Peyer's patch (tissue), 4 donors: ENCODE measurements at regions not wholly inside any gene's neighbourhood (a gene's known extent, or its start where the extent isn't known, plus 50 kb on each side); places are given as distances from the start of the nearest gene placed in this dataset.

Experiments used
- DNase-seq, 3 donors: peaks; one replicate each; pipeline ENCODE4 v3.0.0-alpha.2; 2017 to 2019
- H3K27ac ChIP-seq, 4 donors: fragments of 200-600 bp; sonication (generic); one replicate each; pipeline ENCODE4 v1.5.1; 2016 to 2019
- H3K27me3 ChIP-seq, 2 donors: fragments of 200-600 bp; sonication (generic); one replicate each; pipeline ENCODE4 v1.5.1; 2019
- H3K36me3 ChIP-seq, 3 donors: fragments of 200-600 bp; sonication (generic); one replicate each; pipeline ENCODE4 v1.5.1; 2016 to 2019
- H3K4me1 ChIP-seq, 4 donors: fragments of 200-600 bp; sonication (generic); one replicate each; pipeline ENCODE4 v1.5.1; 2016 to 2019
- H3K4me3 ChIP-seq, 4 donors: fragments of 200-600 bp; sonication (generic); 1 replicate in 3 of 4; 2 replicates in 1 of 4; pipeline ENCODE4 v1.5.1; 2016 to 2019; ENCODE audit warnings: mild to moderate bottlenecking in 1 of 4
- H3K9me3 ChIP-seq, 4 donors: fragments of 200-600 bp; sonication (generic); one replicate each; pipeline ENCODE4 v1.5.1; 2016 to 2019; ENCODE audit warnings: mild to moderate bottlenecking in 1 of 4
- CTCF ChIP-seq, 6 experiments: fragments of 450-650 bp in 4 of 6; fragments of 200-600 bp in 2 of 6; sonication (generic) in 1 of 6; IDR thresholded peaks; one replicate each; pipeline ENCODE4 v1.5.1; 2017 to 2019; ENCODE audit warnings: antibody characterized with exemption in 6 of 6, mild to moderate bottlenecking in 3 of 6, moderate library complexity in 1 of 6
- POLR2A ChIP-seq, 2 donors: fragments of 450-650 bp; IDR thresholded peaks; one replicate each; pipeline ENCODE4 v1.5.1; 2017; ENCODE audit warnings: antibody characterized with exemption in 2 of 2, mild to moderate bottlenecking in 2 of 2, moderate library complexity in 2 of 2

GRCh38 chr3:17891139-17891856, 148.9 kb upstream of the TBC1D5 start:
- Histone ChIP-seq H3K36me3 (no peaks in the 10 kb centered on the region), H3K4me1 (peaks cover 0 to 3% (median 0%) of the 10 kb centered on the region in 4 donors), H3K27ac (no peak overlapping the region), H3K4me3 (no peak overlapping the region), H3K27me3 (no peaks in the 10 kb centered on the region), H3K9me3 (no peaks in the 10 kb centered on the region)
- TF ChIP-seq POLR2A (IDR thresholded peaks at IDR 0.05) = no peak
- no peak for TF ChIP-seq CTCF (IDR thresholded peaks at IDR 0.05)
- DNase-seq = no peak

GRCh38 chr3:17885986-17886385, 143.6 kb upstream of the TBC1D5 start:
- no peaks in the 10 kb centered on the region for H3K9me3 ChIP-seq
- H3K4me1 ChIP-seq = peaks cover 0 to 2% (median 0%) of the 10 kb centered on the region in 4 donors
- H3K36me3 ChIP-seq = no peaks in the 10 kb centered on the region
- TF ChIP-seq POLR2A (IDR thresholded peaks at IDR 0.05) (no peak), CTCF (IDR thresholded peaks at IDR 0.05) (no peak)
- no peak overlapping the region for H3K4me3 ChIP-seq
- H3K27me3 ChIP-seq = no peaks in the 10 kb centered on the region
- no peak overlapping the region for H3K27ac ChIP-seq
- no peak for DNase-seq

- DNase-seq = no peak
- Histone ChIP-seq H3K27ac (no peak overlapping the region), H3K4me3 (no peak overlapping the region), H3K27me3 (no peaks in the 10 kb centered on the region), H3K9me3 (no peaks in the 10 kb centered on the region), H3K36me3 (no peaks in the 10 kb centered on the region), H3K4me1 (no peaks in the 10 kb centered on the region)
- TF ChIP-seq CTCF (IDR thresholded peaks at IDR 0.05) (no peak), POLR2A (IDR thresholded peaks at IDR 0.05) (no peak)
Observed at GRCh38 chr3:17882981-17883380, 140.6 kb upstream of the TBC1D5 start.

- DNase-seq = no peak
- Histone ChIP-seq H3K9me3 (no peaks in the 10 kb centered on the region), H3K27me3 (no peaks in the 10 kb centered on the region), H3K27ac (no peak overlapping the region), H3K4me3 (no peak overlapping the region), H3K4me1 (no peaks in the 10 kb centered on the region), H3K36me3 (no peaks in the 10 kb centered on the region)
- TF ChIP-seq CTCF (IDR thresholded peaks at IDR 0.05) (no peak), POLR2A (IDR thresholded peaks at IDR 0.05) (no peak)
Observed at GRCh38 chr3:17877299-17877698, 134.9 kb upstream of the TBC1D5 start.

- TF ChIP-seq CTCF (IDR thresholded peaks at IDR 0.05) = no peak
- Histone ChIP-seq H3K36me3 (no peaks in the 10 kb centered on the region), H3K27me3 (no peaks in the 10 kb centered on the region), H3K4me1 (no peaks in the 10 kb centered on the region), H3K27ac (no peak overlapping the region), H3K4me3 (no peak overlapping the region), H3K9me3 (no peaks in the 10 kb centered on the region)
- DNase-seq = no peak
Observed at GRCh38 chr3:17874636-17875035, 132.2 kb upstream of the TBC1D5 start.

GRCh38 chr3:17872457-17872856, 130.0 kb upstream of the TBC1D5 start:
- no peak for TF ChIP-seq CTCF (IDR thresholded peaks at IDR 0.05)
- TF ChIP-seq POLR2A (IDR thresholded peaks at IDR 0.05) = no peak
- Histone ChIP-seq H3K4me1 (no peaks in the 10 kb centered on the region), H3K27me3 (no peaks in the 10 kb centered on the region), H3K27ac (no peak overlapping the region), H3K36me3 (no peaks in the 10 kb centered on the region), H3K4me3 (no peak overlapping the region), H3K9me3 (no peaks in the 10 kb centered on the region)
- no peak for DNase-seq
